ENCODE measurements at regions not wholly inside any gene's neighbourhood (a gene's known extent, or its start where the extent isn't known, plus 50 kb on each side); places are given as distances from the start of the nearest gene placed in this dataset.

- WGBS, 5 donors: 44 to 63% (median 47%) methylated on average over 3 of the region's 3 CpGs
- Histone ChIP-seq H3K27me3 (replicated peaks in 1 of 7) (no peaks in the 10 kb centered on the region), H3K4me3 (no peak overlapping the region), H3K36me3 (no peaks in the 10 kb centered on the region), H3K4me1 (no peaks in the 10 kb centered on the region), H3K27ac (no peak overlapping the region), H3K9me3 (no peaks in the 10 kb centered on the region)
- TF ChIP-seq POLR2A (IDR thresholded peaks at IDR 0.05) (no peak), POLR2AphosphoS5 (IDR thresholded peaks at IDR 0.05) (no peak), CTCF (IDR thresholded peaks at IDR 0.05 in 8 of 11, conservative IDR thresholded peaks at IDR 0.05 in 3 of 11) (no peak)
- DNase-seq: no peak
- intact Hi-C loops (cut with DNase I; ENCODE audit: low total_unique reads): no loop called here
Measured at GRCh38 chr14:44780989-44781388, 180.8 kb downstream of the KLHL28 start.

GRCh38 chr14:44778604-44779003, 183.1 kb downstream of the KLHL28 start:
- DNase-seq: no peak
- whole genome bisulfite sequencing, 5 donors: 35 to 70% (median 57%) methylated on average over 2 of the region's 2 CpGs

GRCh38 chr14:44777584-44777983, 184.2 kb downstream of the KLHL28 start:
- 57 to 74% (median 71%) methylated on average over 5 of the region's 5 CpGs for WGBS, 5 donors
- DNase-seq: no peak
- intact Hi-C loops (cut with DNase I; ENCODE audit: low total_unique reads): no loop called here

More at GRCh38 chr14:44778604-44779003, 183.1 kb downstream of the KLHL28 start:
- Histone ChIP-seq H3K4me3 (no peak overlapping the region), H3K27ac (no peak overlapping the region), H3K9me3 (no peaks in the 10 kb centered on the region), H3K4me1 (no peaks in the 10 kb centered on the region), H3K27me3 (replicated peaks in 1 of 7) (no peaks in the 10 kb centered on the region), H3K36me3 (no peaks in the 10 kb centered on the region)
- TF ChIP-seq POLR2A (IDR thresholded peaks at IDR 0.05): no peak
- no peak for TF ChIP-seq CTCF (IDR thresholded peaks at IDR 0.05 in 8 of 11, conservative IDR thresholded peaks at IDR 0.05 in 3 of 11)
- no peak for TF ChIP-seq POLR2AphosphoS5 (IDR thresholded peaks at IDR 0.05)
- intact Hi-C loops (cut with DNase I; ENCODE audit: low total_unique reads): no loop called here

GRCh38 chr14:44775248-44775647, 186.5 kb downstream of the KLHL28 start:
- no peaks in the 10 kb centered on the region for H3K36me3 ChIP-seq
- no peak overlapping the region for H3K4me3 ChIP-seq
- no peaks in the 10 kb centered on the region for H3K27me3 ChIP-seq (replicated peaks in 1 of 7)
- H3K27ac ChIP-seq: no peak overlapping the region
- no peaks in the 10 kb centered on the region for H3K9me3 ChIP-seq
- intact Hi-C loops (cut with DNase I; ENCODE audit: low total_unique reads): no loop called here
- H3K4me1 ChIP-seq: no peaks in the 10 kb centered on the region
- no peak for DNase-seq
- 79 to 97% (median 84%) methylated on average over 3 of the region's 3 CpGs for WGBS, 5 donors
- TF ChIP-seq POLR2A (IDR thresholded peaks at IDR 0.05): no peak
- no peak for TF ChIP-seq CTCF (IDR thresholded peaks at IDR 0.05 in 8 of 11, conservative IDR thresholded peaks at IDR 0.05 in 3 of 11)

More at GRCh38 chr14:44777584-44777983, 184.2 kb downstream of the KLHL28 start:
- H3K4me3 ChIP-seq: no peak overlapping the region
- TF ChIP-seq CTCF (IDR thresholded peaks at IDR 0.05 in 8 of 11, conservative IDR thresholded peaks at IDR 0.05 in 3 of 11): no peak
- TF ChIP-seq POLR2A (IDR thresholded peaks at IDR 0.05): no peak
- no peak for TF ChIP-seq POLR2AphosphoS5 (IDR thresholded peaks at IDR 0.05)
- H3K27ac ChIP-seq: no peak overlapping the region
- no peaks in the 10 kb centered on the region for H3K4me1 ChIP-seq
- no peaks in the 10 kb centered on the region for H3K36me3 ChIP-seq
- H3K9me3 ChIP-seq: no peaks in the 10 kb centered on the region
- H3K27me3 ChIP-seq (replicated peaks in 1 of 7): no peaks in the 10 kb centered on the region
